Middle frontal gyrus (tissue), 1 donor: ENCODE measurements at regions not wholly inside any gene's neighbourhood (a gene's known extent, or its start where the extent isn't known, plus 50 kb on each side); places are given as distances from the start of the nearest gene placed in this dataset.
A peak's percentile ranks its signal among the peaks of the same experiment; 100 is the strongest.

Experiments used
- DNase-seq: peaks from one replicate; pipeline ENCODE4 v3.0.0-alpha.2; 2015; ENCODE audit warnings: low spot score; ENCODE audit errors: extremely low spot score

GRCh38 chr17:34874478-34874877 lies 86.8 kb downstream of the CCT6B start:
- no peak for DNase-seq

GRCh38 chr17:34872640-34873039 lies 88.6 kb downstream of the CCT6B start:
- DNase-seq = no peak

- DNase-seq = peak; percentile 27
Observed at GRCh38 chr17:34869641-34870040, 91.6 kb downstream of the CCT6B start.

DNA sequence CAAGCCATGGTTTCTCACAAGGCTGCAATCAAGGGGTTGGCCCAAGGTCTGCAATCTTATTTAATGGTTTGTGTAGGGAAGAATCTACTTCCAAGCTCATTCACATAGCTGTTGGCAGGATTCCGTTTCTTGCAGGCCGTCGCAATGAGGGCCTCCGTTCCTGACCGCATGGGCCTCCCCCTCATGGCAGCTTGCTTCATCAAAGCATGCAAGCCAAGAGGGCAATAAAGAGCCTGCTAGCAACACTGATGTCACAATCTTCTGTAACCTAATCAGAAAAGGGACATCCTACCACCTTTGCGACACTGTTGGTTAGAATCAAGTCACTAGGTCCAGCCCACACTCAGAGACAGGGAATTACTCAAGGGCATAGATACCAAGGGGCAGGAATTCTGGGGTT lies 95.5 kb downstream of the CCT6B start:
- no peak for DNase-seq

GRCh38 chr17:34862384-34862783 lies 98.9 kb downstream of the CCT6B start:
- DNase-seq = no peak

GRCh38 chr17:34861864-34862263 lies 99.4 kb downstream of the CCT6B start:
- no peak for DNase-seq

DNA sequence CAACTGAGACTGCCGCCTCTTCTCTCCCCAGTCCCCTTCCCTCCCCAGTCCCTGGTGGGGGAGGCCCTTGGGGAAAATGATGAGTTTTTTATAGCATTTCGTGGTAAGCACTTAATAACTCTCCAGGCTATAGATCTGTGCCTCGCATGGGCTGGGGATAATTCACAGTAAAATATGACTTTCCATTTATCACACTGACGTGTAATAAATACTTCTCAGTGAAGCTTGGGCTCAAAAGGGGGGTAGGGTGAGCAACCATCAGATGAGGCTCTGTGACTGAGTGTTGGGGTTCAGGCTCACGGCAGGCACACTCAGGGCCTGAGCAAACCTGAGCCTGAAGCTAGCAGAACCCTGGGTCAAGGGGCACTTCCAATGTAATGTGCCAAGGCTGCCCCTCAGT lies 101.6 kb downstream of the CCT6B start:
- DNase-seq = no peak

GRCh38 chr17:34858591-34859565 lies 102.4 kb downstream of the CCT6B start:
- no peak for DNase-seq

- DNase-seq = no peak
Observed at GRCh38 chr17:34853924-34854323, 107.3 kb downstream of the CCT6B start.

DNA sequence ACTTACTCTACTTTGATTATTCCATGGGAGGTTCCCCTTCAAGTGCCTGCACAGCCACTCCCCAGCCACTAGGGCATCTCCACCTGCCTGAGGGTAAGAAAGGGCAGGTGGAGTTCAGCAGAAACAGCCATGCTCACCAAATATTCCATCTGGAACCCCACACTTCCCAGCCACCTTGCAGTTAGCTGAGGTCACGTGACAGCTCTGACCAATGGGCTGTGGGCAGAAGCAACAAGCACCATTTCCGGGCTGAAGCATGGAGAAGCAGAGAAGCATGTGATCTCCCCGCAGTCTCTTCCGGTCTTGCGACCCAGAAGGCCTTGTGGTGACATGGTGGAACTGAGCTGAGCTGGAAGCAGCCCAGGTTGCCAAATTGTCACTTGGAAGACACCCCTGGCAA lies 108.6 kb downstream of the CCT6B start:
- no peak for DNase-seq

- no peak for DNase-seq
Observed at GRCh38 chr17:34851961-34852540, 109.2 kb downstream of the CCT6B start.

DNA sequence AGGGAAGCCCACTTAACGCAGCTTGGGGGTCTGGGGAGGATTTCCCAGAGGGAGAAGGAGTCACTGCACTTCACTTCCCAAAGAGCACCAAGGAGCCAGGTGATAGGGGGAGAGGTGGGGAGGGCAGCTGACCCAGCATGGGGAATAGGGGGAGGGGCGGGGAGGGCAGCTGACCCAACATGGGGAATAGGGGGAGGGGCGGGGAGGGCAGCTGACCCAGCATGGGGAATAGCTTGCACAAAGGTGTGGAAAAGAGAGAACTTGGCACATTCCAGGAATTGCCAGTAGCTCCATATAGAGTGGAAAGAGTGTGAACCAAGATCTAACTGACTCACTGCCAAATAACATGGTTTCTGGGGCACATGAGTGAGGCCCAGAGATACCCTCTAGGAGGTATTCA lies 110.3 kb downstream of the CCT6B start:
- DNase-seq = no peak

DNA sequence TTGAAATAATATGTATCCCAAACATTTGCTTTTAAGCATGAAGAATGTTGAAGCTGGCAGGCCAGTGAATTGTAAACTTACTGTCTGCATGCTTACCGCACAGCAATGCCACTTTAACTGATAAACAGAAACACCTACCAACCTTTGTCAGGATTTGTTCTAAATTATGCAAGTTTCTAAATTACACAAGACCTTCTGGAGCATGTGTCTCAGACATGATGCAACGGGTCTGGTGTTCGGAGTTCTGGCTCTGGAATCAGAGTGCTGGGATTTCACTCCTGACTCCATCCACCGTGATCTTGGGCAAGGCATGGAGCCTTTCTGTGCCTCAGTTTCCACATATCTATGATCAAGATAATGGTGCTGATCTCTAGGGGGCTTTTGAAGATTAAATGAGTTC lies 111.2 kb downstream of the CCT6B start:
- DNase-seq = no peak

DNA sequence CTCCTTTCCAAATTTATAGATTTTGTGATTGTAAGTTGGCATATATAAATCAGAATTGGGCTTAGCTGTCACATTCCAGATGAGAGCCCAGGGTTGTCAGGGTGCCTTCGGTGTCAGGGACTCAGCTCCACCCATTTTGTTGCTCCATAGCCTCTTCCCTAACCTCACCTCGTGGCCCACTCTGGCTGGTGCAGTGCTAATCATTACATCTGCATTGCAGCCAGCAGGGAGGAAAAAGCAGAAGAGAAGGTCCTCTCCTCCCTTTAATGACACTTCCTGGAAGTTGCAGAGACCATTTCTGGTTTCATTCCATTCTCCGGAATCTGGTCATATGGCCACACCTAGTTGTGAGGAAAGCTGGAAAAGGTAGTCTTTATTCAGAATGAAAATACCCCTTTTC lies 113.3 kb downstream of the CCT6B start:
- no peak for DNase-seq

- DNase-seq = no peak
Observed at GRCh38 chr17:34845296-34845695, 116.0 kb downstream of the CCT6B start.

DNA sequence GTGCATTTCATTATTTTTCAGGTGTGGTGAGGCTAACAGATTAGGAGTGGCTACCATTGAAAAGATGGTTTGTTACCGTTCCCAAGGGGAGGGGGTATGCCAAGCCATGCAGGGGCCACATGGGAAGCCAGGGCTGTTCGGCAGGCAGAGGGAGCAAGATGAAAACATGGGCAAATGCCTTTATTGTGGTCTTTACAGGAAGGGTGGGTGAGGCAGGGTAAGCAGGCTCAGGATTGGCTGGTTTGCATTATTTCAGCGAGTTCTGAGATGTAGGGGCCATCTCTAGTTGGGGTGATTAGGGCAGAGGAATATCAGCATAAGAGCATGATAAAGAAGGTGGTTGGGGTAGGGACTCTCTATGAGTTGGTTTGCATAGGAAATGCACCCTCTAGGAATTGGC lies 117.6 kb downstream of the CCT6B start:
- no peak for DNase-seq

GRCh38 chr17:34842235-34842634 lies 119.0 kb downstream of the CCT6B start:
- DNase-seq = no peak

GRCh38 chr17:34841467-34841866 lies 119.8 kb downstream of the CCT6B start:
- no peak for DNase-seq

GRCh38 chr17:34840750-34841149 lies 120.5 kb downstream of the CCT6B start:
- DNase-seq = no peak

GRCh38 chr17:34837876-34838478 lies 123.3 kb downstream of the CCT6B start:
- DNase-seq = no peak

DNA sequence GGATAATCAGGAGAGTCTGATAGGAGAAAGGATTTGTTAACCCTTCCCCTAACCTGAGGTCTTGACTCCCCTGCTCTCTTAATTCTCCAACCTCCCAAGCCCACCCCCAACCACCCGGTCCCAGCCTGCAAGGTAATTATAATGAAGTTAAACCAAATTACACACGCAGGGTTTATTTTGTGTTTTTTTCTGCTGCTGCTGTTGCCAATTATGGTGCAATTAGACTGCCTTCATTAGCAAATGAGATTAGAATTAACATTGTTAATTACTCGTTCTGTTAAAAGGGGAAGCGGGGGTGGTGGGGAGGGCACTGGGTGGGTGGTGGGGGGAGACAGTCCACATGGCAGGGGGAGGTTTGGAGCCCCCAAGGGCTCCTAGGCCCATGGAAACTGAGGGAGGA lies 128.9 kb downstream of the CCT6B start:
- DNase-seq = no peak

DNA sequence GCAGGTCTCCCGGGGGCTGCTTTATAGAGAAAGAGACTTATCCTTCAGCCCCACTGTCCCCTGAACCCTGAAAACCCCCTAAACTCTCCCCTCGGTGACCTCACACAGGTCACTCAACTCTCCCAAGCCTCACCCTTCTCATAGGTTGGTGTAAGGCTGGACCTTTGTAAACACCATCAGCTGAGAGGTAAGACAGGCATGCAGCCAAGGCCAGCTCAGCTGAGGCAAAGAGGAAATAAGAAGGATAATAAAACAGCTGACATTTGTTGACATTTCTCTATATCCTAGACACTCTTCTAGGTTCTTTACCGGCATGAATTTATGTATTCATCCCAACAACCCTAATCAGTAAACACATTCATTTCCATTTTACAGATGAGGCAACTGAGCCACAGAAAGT lies 134.3 kb downstream of the CCT6B start:
- no peak for DNase-seq
